KBM-7 (cell line): ENCODE measurements at regions not wholly inside any gene's neighbourhood (a gene's known extent, or its start where the extent isn't known, plus 50 kb on each side); places are given as distances from the start of the nearest gene placed in this dataset.
"Not testable (repeated sequence)": the region's sequence is repeated elsewhere in the genome, so short reads cannot be mapped to it uniquely, and the experiment has no call there.

Source experiments
- DNase-seq: peaks from one replicate; pipeline ENCODE4 v3.0.0-alpha.2; 2015
- in situ Hi-C: fragments of 300-500 bp; cut with MboI; formaldehyde crosslinking; loops from 2 replicates; pipeline ENCODE4 v1.14.3; 2020; ENCODE audit warnings: low sequenced_read_pairs, low pct_unique_long_range_greater_than_20kb, mixed read lengths

DNA sequence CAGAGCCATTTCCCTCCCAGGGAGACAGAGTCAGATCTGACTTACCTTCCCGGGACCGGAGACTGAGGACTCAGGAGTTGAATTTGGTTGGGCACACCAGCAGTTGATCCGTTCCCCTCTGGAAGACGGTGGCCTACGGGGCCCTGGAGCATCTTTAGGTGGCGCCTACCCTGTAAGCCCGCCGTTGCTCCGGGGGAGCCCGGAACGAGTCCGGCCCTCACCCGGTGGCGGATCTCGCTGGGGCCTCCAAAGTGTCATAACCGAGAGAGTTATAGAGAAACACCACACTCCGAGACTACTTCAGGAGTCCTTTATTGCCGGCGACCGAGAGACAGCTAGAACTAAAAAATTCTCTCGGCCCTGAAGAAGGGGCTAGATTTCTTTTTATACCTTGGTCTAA is 182.8 kb upstream of the MBL2 start:
- in situ Hi-C loops = no loop called here
- no peak for DNase-seq

GRCh38 chr10:52954407-52954806 is 181.8 kb upstream of the MBL2 start:
- in situ Hi-C loops = no loop called here
- DNase-seq = no peak

DNA sequence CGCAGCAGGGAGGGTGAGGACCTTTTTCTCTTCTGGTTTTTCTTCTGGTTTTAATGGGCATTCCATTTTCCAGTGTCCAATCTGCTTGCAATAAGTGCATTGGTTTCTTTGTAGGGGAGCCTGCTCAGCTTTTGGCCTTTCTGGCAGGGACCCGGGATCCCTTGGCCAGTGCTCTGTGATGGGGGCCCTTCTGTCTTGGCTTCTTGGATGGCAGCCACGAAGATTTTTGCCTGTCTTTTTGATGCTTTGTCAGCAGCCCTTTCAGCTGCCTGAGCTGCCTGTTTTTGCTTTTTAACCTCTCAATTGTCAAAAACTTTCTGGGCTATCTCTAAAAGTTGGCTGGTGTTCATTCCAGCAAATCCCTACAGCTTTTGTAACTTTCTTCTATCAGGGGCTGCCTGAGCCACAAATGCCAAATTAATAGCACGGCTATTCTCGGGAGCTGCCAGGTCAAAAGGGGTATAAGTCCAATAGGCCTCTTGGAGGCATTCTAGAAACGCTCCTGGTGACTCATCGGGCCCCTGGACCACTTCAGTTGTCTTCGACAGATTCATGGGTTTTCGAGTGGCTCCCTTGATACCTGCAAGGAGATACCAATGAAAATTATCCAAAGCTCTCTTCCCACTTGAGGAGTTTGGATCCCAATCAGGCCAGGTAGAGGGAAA is 179.9 kb upstream of the MBL2 start:
- in situ Hi-C loops = no loop called here
- DNase-seq = no peak

- peak; percentile 84 for DNase-seq
- in situ Hi-C loops = no loop called here
Measured at GRCh38 chr10:52951824-52952223, 179.2 kb upstream of the MBL2 start.

DNA sequence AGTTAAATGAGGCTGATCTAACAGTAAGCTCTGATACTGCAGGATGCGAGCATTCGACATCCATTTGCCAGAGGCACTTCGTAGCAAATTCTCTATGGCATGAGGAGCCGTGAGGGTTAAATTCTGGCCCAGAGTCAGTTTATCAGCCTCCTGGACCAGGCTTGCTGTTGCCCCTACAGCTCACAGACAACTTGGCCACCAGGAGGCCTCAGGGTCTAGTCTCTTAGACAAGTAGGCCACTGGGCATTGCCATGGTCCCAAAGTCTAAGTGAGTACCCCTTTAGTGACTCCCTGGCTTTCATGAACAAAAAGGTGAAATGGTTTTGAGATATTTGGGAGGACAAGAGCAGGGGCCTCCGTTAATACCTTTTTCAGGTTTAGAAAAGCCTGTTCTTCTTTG is 178.0 kb upstream of the MBL2 start:
- in situ Hi-C loops = no loop called here
- no peak for DNase-seq

DNA sequence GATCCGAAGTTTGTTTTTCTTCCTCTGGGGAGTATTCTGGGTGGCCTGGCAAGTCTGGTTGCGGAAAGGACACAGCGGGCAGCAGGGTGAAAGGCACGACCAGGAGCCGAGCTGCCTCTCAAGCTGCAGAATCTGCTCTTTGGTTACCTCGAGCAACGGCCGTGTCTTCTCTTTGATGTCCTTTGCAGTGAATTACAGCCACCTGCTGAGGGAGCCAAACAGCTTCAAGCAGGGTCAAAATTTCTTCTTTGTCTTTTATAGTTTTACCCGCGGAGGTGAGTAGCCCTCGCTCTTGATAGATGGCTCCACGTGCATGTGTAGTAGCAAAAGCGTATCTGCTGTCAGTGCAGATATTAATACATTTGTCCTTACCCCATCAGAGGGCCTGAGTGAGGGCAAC is 177.3 kb upstream of the MBL2 start:
- DNase-seq = no peak
- in situ Hi-C loops = no loop called here

- in situ Hi-C loops = no loop called here
- DNase-seq = no peak
Measured at GRCh38 chr10:52946486-52946885, 173.9 kb upstream of the MBL2 start.

- in situ Hi-C loops = not testable (repeated sequence)
- peak; percentile 15 for DNase-seq
Measured at GRCh38 chr10:52945521-52945920, 172.9 kb upstream of the MBL2 start.

DNA sequence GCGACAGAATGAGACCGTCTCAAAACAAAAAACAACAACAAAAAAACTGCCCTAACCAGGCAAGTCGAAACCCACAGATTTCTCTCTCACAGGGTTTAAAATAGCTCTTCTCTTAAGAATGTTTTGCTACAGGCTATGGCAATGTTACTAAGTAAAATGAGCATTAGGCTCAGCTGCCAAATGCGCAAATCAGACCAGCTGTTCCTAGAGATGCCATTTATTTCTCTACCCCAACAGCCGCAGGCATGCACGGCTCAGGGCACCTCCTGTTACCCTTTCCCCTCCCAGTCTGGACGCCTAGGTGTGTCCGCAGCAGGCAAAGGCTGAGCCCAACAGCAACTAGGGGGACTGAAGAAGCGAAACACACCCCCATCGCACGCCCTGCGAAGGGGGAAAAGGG is 168.3 kb upstream of the MBL2 start:
- no peak for DNase-seq
- in situ Hi-C loops = no loop called here

DNA sequence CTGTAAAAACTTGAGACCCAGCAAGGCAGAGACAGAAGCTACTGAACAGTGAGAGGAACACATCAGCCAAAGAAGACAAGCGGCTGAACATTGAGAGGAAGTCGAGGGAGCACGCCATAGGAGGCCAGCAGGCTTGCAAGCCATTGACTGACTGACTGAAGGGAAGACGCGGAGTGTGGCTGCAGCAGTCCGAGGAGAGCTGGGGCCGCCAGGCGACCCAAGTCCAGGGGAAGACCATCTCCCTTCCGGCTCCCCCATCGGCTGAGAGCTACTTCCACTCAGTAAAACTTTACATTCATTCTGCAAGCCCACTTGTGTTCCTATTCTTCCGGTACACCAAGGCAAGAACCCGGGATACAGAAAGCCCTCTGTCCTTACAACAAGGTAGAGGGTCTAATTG is 167.3 kb upstream of the MBL2 start:
- no peak for DNase-seq
- in situ Hi-C loops = no loop called here

DNA sequence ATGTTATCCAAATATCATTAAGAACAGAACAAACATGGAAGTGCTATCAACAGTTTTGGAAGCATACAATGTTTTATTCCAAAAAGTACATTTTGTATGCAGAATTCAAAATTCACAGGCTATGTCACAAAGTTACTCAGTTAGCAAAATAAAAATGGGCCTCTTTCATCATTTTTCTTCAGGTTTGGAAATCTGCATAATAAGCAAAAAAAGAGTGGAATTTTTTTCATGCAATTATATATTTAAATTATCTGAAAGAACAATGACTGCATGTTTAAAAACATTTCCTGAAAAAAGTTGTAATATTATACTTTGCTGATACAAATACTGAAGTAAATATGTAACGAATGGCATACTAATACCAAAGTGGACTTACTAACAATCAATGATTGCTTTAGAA is 161.2 kb upstream of the MBL2 start:
- in situ Hi-C loops = no loop called here

DNA sequence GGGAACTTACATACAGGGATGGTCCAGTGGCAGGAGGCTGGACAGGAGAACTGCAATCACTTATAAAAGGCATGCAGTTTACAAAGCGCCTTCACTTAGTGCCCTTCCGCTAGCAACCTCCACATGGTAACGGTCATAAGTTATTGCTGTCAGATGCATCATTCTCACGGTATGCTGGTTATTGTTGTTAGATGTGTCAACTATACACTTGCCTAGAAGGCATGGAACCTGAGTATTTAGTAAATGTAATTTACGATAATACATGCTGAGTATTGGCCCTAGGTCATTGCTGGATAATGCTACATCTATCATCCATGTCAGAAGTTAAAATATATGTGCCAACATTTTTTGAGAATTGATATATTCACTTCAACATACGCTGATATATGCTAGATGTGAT is 155.1 kb upstream of the MBL2 start:
- no peak for DNase-seq
- in situ Hi-C loops = no loop called here

More for the DNA sequence above, 161.2 kb upstream of the MBL2 start:
- DNase-seq = no peak

- in situ Hi-C loops = no loop called here
- no peak for DNase-seq
Measured at GRCh38 chr10:52923520-52923919, 150.9 kb upstream of the MBL2 start.

- DNase-seq = no peak
- in situ Hi-C loops = no loop called here
Measured at GRCh38 chr10:52918714-52919305, 146.2 kb upstream of the MBL2 start.

- DNase-seq = no peak
- in situ Hi-C loops = no loop called here
Measured at GRCh38 chr10:52915391-52915790, 142.8 kb upstream of the MBL2 start.

GRCh38 chr10:52911163-52911562 is 138.6 kb upstream of the MBL2 start:
- in situ Hi-C loops = no loop called here
- no peak for DNase-seq

DNA sequence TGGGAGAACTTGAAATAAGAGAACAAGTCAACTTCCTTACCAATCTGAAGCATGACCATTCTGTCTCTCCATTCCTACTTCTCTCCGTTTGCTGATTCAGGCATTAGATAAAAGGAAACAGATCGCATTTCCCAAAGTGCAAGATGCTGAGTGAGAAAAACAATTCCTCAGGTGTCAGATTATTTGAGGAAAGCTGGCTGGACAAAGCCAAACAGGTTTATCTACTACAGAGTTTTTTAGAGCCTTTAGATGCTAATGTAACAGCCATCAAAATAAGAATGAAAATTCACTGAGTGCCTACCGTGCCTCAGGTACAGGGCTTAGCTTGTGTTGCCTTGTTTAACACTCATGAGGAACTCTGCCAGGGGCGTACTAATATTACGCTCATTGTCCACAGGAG is 135.9 kb upstream of the MBL2 start:
- in situ Hi-C loops = no loop called here
- DNase-seq = no peak

- in situ Hi-C loops = no loop called here
- no peak for DNase-seq
Measured at GRCh38 chr10:52906046-52906445, 133.5 kb upstream of the MBL2 start.

DNA sequence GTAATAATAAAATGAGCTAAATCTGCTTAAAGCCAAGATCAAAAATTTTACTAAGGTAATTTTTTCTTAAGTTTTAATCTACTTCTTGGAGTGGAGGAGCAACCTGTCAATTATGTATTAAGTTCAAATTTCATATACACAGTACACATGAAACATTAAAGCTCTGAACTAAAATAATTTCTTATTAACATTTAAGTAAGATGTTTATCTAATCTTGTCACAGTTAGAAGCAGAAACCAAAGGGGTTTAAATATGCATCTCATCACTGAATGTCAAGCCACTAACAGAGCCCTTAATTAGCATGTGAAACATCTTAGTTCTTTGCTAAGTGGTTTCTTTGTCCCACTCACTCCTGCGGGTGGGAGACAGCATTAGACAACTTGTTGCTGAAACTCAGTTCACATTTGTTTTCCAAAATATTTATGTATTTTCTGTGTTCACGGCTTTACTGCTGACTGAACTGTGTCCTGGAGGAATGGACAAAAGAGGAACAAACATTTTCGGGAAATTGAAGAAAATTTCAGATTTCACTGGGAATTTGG is 130.9 kb upstream of the MBL2 start:
- in situ Hi-C loops = no loop called here
- DNase-seq = no peak

DNA sequence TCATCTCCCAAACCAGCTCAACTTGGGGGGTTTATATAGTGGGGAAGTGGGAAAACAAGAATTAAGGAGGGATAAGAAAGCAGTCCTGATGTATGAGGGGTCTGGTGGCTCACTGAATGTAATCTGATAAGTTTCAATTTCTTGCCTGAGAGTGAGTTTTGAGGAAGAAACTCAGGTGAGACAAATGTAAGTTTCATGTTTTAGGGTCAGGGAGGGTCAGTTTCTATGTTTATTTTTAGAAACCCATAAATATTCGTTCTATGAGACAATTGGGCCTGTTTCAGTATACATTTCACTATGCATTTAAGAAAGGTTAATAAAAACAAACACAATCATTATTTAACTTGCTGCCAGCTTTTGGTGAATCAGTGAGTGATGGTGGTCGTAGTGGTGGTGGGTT is 128.0 kb upstream of the MBL2 start:
- DNase-seq = no peak
- in situ Hi-C loops = no loop called here

DNA sequence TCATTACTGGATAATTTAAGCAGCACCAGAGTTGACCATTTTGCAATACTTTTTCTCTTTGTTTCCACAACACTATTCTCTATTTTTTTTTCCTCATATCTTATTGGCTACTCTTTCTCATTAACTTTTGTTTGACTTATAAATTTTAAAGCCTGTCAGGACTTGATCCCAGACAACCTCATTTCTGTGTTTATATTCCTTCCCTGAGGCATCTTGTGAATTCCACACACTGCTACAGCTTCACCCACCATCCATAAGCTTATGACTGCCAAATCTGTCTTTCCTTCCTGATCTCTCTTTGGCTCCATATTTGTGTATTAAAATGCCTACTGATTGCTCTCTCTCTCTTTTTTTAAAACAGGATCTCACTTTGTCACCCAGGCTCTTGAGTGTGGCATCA is 124.6 kb upstream of the MBL2 start:
- DNase-seq = no peak

More for the DNA sequence above, 124.6 kb upstream of the MBL2 start:
- in situ Hi-C loops = no loop called here
